Embryonic facial prominence (tissue), 1 donor: ENCODE measurements at regions not wholly inside any gene's neighbourhood (a gene's known extent, or its start where the extent isn't known, plus 50 kb on each side); places are given as distances from the start of the nearest gene placed in this dataset.
"Not testable (repeated sequence)": the region's sequence is repeated elsewhere in the genome, so short reads cannot be mapped to it uniquely, and the experiment has no call there.

Source experiments
- DNase-seq: peaks from one replicate; pipeline ENCODE4 v3.0.0-alpha.2; 2016; ENCODE audit errors: extremely low spot score

DNA sequence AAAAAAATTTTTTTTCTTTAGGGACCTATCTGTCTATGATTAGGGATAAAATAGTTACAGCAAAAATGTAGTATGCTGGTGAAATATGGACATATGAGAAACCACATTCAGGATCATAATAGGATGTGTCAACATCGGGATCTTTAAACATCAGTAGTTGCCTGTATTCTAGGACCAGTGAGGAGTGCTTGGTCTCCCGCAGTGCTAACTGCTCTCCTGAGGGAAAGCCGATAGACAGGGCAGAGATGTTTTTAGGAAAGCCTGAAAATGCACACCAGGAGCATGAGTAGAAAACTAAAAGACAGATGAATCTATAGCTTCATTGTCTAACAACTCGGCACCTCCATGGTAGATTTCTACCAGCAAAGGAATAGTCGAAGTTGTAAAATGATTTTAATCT lies 178.1 kb upstream of the SMIM31 start:
- DNase-seq = no peak

DNA sequence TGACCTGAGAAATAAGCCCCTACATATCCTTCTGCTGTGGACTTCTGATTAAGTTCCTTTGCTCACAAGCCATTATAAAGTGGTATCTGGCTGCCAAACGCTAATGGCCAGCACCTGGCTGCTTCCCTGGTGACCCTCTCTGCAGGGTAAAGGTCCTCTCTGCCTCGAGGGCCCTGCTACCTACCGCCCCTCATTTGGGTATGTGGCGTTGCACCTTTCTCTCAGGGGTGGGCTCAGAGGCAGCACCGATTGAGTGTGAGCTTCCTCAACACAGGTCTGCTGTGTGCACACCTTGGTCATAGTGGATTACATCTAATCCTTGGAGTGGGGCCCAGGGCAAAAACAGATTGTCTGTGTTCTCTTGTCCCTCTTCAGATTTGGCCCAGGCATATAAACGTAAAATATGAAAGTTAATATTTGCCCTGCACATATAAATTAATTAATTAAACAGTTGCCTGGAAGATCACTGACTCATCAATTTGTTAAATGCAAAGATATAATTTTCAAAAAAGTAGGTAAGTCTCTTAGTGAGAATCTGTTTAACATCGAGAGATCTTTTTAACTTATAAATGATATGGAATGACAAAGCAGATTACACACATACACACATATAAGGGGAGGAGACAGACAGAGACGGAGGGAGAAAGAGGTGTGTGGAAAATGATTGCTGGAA lies 174.5 kb upstream of the SMIM31 start:
- DNase-seq = no peak

DNA sequence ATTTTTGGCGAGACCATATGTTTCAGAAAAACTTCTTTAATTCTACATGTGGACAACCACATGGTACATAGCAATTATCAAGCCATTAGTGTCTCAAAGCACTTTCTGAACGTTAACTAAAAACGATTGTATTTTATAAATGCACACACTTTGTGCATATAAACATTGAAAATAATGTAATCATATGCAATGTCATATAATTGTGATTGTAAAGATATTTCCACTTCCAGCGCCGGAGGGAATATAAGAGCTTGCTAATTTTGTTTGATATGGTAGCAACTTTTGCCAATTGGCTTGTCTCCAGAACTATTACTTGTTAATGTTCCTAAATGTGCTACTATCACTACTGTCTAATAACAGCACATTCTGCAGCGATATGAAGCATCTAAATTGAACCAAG lies 162.3 kb upstream of the SMIM31 start:
- no peak for DNase-seq

DNA sequence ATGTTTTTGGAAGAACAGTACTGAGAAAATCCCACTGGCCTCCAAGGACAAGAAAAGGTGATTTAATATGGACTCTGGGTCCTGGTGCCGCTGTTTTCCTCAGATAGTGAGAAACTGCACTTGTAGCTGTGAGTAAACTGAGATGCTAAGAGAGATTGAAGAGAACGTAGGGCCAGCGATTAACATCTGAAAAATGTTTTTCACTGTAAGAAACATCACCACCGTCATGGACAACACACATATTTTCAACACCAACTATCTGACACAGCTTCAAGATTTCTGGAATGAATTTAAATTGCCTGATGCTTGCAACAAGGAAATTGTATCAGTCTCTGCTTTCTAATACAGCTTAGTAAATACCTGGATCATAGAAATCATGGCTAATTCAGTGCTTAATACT lies 158.2 kb upstream of the SMIM31 start:
- no peak for DNase-seq

DNA sequence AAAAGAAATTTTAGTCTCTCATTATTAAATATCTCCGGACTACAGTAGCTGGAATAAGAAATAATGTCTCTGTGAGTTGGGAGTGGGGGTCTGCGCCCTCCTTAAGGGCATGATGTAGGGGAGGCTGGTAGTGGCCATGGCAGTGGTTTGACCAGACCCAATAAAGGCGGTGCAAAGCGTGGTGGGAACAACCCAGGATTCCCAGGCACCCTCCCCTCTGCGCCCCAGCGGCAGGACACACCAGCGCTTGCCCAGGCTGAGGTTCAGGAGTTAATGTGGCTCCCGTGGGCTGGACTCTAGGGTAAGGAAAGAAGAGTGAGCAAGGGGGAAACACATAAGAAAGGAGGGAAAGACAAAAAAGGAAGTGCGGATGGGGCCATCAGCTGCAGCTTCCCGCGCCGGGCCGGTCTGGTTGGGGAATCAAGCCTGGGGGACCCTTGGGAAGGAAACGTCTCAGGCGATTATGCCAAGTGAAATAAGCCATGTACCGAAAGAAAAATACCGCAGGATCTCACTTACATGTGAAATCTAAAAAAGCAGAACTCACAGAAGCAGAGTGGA lies 157.5 kb upstream of the SMIM31 start:
- DNase-seq = no peak

DNA sequence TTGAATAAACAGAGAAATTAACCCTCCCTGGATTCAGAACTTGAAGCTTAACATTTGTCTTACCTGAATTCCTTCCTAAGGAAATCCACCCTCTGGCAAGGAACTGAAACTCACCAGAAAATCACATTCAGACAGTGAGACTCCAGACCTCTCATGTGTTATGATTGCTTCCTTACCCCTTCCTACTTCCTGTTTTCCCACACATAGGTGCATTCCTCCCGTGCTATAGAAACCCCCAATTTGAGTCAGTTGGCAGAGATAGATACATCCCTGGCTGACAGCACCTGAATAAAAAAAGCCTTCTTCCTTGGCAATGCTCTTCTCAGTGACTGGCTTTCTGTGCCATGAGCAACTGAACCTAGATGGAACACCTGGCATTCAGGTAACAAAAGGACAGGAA lies 157.0 kb upstream of the SMIM31 start:
- DNase-seq = no peak

DNA sequence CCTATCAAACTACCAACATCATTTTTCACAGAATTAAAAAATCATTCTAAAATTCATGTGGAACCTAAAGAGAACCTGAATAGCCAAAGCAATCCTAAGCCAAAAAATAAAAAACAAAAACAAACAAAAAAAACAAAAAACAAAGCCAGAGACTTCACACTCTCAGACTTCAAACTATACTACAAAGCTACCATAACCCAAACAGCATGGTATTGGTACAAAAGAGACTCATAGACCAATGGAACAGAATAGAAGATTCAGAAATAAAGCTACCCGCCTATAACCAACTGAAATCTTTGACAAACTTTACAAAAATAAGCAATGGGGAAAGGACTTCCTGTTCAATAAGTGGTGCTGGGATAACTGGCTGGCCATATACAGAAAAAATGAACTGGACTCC lies 152.3 kb upstream of the SMIM31 start:
- no peak for DNase-seq

DNA sequence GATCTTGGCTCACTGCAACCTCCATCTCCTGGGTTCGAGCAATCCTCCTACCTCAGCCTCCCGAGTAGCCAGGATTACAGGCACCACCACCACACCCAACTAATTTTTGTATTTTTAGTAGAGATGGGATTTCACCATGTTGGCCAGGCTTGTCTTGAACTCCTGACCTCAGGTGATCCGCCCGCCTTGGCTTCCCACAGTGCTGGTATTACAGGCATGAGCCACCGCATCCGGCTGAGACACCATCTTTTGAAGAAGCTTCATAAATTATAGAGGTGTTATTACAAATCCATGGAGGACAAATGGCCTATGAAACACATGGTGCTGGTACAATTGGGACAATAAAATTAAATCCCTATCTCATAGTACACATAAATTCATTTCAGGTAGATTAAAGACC lies 148.1 kb upstream of the SMIM31 start:
- DNase-seq = not testable (repeated sequence)

DNA sequence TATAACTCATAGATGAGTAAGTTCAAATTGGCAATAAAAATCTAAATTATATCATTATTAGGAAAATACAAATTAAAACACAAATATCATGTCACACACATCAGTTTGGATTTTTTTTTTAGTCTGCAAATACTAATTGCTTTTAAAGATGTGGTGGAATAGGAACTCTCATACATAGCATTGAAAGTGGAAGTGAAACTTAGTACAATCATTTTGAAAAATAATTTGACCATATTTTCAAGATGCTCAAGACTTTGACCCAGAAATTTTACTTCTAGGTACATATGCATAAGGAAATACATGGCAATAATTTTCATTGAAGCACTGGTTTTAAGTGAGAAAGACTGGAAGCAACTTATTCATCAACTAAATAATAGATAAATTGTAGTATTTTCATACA lies 147.5 kb upstream of the SMIM31 start:
- no peak for DNase-seq

DNA sequence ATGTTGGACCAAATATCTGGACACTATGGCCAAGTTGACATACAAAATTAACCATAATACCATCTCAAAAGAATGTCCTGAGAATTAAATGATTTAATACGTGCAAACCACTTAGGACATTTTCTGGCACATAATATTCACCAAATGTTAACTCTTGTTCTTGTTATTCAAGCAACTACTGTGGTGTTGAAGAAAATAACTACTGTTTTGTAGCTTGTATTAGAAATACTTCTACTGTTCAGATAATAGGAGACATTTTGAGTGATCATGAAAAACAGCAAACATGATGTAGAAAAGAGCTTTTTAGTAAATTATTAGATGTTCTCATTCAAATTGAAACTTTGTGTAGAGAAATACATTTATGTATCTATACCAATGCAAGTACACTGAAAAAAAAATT lies 140.7 kb upstream of the SMIM31 start:
- no peak for DNase-seq

DNA sequence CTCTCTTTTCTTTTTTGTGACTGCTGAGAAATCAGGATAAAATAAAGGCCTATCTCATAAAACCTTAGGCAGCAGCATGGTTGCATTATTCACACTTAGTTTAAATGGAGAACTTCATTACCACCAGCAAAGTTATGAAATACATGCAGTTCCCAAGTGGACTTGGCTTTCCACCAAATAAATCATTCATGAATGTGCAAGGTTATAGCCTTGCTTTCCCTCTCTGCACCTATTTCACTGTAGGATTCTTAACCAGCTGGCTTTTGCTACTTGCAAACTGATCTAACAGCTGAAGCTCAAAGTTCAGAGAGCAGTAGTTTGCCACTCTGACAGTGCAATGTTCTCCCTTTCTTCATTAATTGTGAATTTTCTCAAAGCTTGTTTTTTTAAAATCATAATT lies 140.1 kb upstream of the SMIM31 start:
- no peak for DNase-seq

DNA sequence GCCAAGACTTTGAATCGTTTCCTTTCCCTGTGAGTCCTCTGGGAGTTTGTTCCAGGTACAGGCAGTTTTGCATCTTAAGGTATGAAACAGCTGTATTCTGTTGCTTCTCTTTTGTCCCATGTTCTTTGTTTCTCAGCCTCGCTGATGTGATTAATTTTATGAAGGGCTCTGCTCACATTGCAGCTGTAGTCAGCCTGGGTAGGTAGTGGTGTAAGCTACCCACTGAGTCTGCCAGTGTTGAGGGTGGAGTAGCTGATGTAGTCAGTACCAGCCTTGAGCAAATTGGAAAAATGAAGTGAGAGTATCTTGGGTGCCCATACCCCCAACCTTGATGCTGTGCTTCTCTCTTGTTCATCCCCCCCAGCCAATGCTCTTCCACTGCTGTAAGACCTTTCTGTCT lies 139.6 kb upstream of the SMIM31 start:
- DNase-seq = no peak

DNA sequence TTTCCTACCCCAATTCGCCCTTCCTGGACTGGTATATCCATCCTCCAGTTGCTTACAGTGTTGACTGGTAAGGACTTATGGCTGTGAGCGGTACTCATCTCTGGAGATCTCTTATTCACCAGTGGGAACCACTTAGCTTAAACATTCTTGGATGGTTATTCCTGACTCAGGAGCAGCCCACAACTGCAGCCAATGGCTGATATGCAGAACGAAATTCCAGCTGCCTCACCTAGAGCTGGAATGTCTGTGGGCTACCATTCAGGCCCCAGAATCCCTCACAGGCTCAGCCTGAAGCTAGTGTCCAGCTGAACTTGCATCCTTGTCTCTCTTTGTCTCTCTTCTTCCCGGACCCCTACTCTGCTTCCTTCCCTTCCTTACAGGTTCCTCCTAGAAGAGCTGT lies 138.9 kb upstream of the SMIM31 start:
- DNase-seq = no peak

DNA sequence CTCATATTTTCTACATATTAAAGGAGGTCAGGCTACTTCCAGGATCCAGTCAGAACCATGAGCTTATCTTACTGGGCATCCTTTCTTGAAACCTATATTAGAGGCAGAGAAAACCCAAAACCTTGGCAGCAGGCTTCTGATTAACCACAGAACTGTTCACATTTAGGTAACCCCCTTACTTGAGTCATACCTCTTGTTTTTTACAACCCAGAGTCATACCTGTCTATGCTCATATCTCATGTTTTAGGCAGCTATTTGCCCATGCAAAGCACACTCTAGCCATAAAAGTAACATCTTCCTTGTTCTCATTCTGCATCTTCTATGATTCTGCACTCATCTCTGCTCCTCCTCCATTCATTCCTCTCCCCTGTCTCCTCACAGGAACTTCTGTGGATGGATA lies 138.0 kb upstream of the SMIM31 start:
- DNase-seq = no peak

DNA sequence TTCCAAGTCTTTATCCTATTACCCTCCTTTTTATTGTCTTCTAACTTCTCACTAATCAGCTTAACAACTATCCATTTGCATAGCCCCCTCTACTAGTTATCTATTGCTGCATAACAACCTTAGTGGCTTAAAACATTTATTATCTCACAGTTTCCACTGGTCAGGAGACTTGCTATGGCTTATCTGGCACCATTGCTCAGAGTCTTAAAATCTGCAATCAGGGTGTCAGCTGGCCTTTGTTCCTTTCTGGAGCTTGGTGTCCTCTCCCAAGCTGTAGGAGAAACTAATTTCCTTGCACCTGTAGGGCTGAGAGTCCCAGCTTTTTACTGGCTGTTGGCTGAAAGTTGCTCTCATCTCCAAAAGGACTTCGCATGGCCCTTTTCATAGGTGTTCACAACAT lies 137.0 kb upstream of the SMIM31 start:
- no peak for DNase-seq

DNA sequence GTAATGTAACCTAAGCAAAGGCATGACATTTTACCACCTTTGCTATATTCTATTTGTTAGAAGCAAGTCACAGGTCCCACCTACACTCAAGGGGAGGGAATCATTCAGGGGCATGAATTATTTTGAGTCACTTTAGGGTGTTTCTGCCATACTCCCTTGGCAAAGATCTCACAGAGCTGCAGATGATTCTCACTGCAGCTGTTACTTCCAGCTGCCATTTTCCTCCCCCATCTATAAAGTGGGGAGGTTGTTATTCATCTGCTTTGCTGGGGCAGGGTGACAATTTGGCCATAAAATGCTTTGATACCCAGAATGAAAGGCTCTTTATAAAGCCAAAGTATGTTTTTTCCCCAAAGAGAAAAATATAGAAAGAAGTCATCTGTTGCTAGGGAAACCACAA lies 136.5 kb upstream of the SMIM31 start:
- DNase-seq = no peak

DNA sequence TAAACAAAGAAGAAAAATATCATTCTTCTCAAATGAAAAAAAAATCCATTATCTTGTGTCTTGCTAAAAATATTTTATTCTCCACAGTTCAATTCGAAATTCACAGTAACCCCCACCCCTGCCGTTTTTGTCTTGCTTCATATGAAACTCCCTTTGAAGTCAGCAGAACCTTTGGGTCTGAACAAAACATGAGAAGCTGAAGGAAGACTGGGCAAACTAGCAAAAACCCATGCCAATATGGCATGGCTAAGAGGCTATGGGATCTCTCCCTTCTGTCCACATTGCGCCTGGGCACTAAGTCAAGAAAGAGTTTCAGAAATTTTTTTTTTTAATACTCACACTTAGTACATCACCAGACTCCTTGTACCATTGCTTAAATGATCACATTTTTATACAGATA lies 136.0 kb upstream of the SMIM31 start:
- DNase-seq = no peak

DNA sequence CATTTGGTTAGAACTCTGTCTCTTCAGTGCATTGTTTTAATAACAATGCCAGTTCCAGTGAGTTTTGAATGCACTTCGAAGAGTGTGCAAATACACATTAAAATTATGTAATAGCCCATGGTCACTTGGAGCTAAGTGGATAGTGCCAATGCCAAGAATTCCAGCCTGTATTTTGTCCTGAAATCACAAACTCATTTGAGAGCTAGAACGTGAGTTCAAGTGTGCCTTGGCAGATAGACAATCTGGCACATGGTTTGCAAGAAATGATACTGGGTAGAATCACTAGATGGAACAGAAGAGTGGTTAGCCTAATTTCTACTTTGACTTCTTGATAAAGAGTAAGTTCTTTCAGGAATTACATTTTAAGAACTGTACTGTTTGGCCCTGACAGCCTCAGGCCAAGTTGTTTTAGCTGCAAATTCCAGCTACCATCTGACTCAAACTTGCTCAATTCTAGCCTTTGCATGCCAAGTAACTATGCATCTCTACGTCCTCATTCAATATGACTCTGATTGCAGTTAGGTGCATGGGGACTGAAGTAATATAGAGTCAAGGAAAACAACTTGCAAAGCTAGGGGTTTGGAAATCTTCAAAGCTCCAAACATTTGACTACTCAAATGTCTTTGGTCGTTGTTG lies 131.9 kb upstream of the SMIM31 start:
- no peak for DNase-seq

DNA sequence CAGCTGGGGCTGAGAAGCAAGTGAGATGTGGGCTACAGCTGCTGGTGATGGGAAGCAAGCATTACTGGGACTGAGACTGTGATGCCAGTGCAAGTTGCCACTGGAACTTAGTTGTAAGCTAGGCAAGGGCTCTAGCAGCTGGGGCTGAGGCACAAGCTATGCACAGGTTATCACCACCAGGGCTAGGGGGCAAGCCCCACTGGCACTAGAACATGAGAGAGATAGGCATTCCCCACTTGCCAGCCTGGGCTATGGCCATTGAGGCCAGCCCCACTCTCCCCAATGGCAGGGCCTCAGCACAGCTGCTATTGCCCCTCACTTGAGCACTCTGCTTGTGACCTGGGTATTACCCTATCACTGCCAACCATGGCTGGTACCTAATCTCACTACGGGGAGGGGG lies 130.8 kb upstream of the SMIM31 start:
- DNase-seq = no peak

DNA sequence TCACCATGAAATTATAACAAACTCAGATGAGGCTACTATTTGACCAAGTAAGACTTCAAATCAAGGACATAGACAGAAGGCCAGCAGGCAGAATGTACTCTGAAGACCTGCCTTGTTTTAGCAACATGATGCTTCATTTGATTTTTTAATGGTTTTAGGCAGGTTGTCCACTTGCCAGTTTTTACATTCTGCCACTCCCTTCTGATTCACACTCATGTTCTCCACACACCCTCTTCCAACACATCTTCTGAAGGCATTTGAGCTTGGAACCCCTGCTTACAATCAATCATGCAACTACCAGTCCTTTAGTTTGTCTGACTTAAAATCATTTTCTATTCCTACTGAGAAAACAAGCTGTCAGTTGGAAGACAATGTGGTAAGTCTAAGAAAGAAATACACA lies 114.9 kb upstream of the SMIM31 start:
- DNase-seq = no peak

DNA sequence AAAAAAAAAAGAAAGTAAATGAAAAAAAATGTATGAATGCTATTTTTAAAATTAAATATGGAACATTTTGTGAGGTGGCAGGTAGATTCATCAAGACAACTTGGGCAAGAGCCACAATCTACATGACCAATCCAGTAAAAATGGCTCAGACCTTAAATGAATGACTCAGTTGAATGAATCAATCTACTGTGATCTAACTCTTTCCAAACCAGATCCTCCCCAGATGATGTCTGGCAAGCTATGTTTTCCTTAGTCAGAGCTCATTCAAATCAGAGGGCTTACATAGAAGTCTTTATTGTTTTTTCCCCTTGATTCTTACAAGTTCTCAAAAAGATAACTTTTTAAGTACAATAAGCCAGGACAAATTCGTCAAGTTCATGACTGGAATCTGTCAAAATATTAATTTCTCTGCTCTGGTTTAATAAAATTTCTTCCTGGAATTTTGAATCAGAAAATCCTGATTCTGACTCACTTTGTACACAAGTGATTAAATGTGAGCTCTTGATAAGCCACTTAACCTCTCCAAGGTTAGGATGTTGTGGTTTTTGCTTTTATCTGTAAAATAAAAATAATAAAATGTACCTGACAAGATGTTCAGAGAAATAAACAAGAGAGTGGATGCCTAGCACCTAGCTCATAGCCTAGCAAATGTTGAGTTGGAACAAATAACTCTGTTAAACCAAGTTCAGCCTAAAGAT lies 105.6 kb upstream of the SMIM31 start:
- DNase-seq = no peak

DNA sequence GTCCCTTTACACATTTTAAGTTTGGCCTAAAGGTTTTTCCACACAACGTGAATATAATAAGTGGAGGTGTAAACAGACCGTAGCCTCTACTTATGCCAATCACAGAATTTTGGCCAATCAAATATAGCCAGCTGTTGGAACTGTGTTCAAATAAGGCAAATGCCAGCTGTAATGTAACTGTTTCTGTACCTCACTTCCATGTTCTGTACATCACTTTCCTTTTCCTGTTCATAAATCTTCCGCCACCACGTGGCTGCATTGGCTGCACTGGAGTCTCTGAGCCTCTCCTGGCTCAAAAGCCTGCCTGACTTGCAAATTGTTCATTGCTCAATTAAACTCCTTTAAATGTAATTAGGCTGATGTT lies 105.1 kb upstream of the SMIM31 start:
- no peak for DNase-seq

DNA sequence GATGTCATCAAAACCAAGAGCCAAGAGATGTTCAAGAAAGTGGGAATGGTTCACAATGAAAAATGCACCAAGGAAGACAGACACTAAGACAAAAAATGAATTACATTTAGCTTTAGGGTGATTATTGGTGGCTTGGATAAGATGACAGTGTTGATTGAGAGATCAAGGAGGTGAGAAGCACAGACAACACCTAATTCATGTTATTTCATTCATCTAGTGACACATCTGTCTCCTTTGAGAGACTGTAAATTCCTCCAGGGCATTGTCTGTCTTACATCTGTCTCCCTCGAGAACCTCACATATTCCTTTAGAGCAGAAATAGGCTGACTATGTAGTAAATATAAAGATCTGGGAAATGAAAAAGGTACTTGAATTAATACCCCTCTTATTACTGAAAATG lies 94.2 kb upstream of the SMIM31 start:
- no peak for DNase-seq
